ENCODE measurements at regions not wholly inside any gene's neighbourhood (a gene's known extent, or its start where the extent isn't known, plus 50 kb on each side); places are given as distances from the start of the nearest gene placed in this dataset.

- CTCF ChIA-PET, result no interaction called here
- no peaks in the 10 kb centered on the region for H3K27me3 ChIP-seq (replicated peaks; ENCODE audit: insufficient read depth, low read depth, low read length, poor library complexity)
- no peak for DNase-seq (ENCODE audit: low spot score)
- intact Hi-C loops (cut with micrococcal nuclease; ENCODE audit: unreplicated experiment), result no loop called here
- H3K4me3 ChIP-seq (ENCODE audit: low read depth, low read length, poor library complexity, severe bottlenecking), result no peak overlapping the region
- BruUV-seq (replicated peaks), result no TSS peak
- no peaks in the 10 kb centered on the region for H3K36me3 ChIP-seq (ENCODE audit: insufficient read depth, low read length, poor library complexity, severe bottlenecking)
- TF ChIP-seq CTCF (conservative IDR thresholded peaks at IDR 0.05; ENCODE audit: low read depth, low read length) (no peak), EZH2 (IDR thresholded peaks at IDR 0.05; ENCODE audit: borderline replicate concordance, low read depth, low read length, poor library complexity, severe bottlenecking) (no peak)
- H3K27ac ChIP-seq (ENCODE audit: low read depth, low read length, poor library complexity, severe bottlenecking), result no peak overlapping the region
- POLR2A ChIA-PET (ENCODE audit: low non-redundant PET), result no interaction called here
- no peaks in the 10 kb centered on the region for H3K4me1 ChIP-seq (ENCODE audit: insufficient read depth, low read length, poor library complexity, severe bottlenecking)
- H3K9me3 ChIP-seq (ENCODE audit: low read depth, low read length, poor library complexity, severe bottlenecking), result peaks cover 4% of the 10 kb centered on the region
Measured at GRCh38 chr10:64329510-64329909, 808.3 kb downstream of the REEP3 start.

GRCh38 chr10:64332551-64332950 is 811.4 kb downstream of the REEP3 start:
- Histone ChIP-seq H3K4me3 (ENCODE audit: low read depth, low read length, poor library complexity, severe bottlenecking) (no peak overlapping the region), H3K9me3 (ENCODE audit: low read depth, low read length, poor library complexity, severe bottlenecking) (peaks cover under 1% of the 10 kb centered on the region), H3K36me3 (ENCODE audit: insufficient read depth, low read length, poor library complexity, severe bottlenecking) (no peaks in the 10 kb centered on the region), H3K27me3 (replicated peaks; ENCODE audit: insufficient read depth, low read depth, low read length, poor library complexity) (no peaks in the 10 kb centered on the region), H3K27ac (ENCODE audit: low read depth, low read length, poor library complexity, severe bottlenecking) (no peak overlapping the region), H3K4me1 (ENCODE audit: insufficient read depth, low read length, poor library complexity, severe bottlenecking) (no peaks in the 10 kb centered on the region)
- TF ChIP-seq CTCF (conservative IDR thresholded peaks at IDR 0.05; ENCODE audit: low read depth, low read length) (no peak), EZH2 (IDR thresholded peaks at IDR 0.05; ENCODE audit: borderline replicate concordance, low read depth, low read length, poor library complexity, severe bottlenecking) (no peak)
- ChIA-PET CTCF (no interaction called here), POLR2A (ENCODE audit: low non-redundant PET) (no interaction called here)
- intact Hi-C loops (cut with micrococcal nuclease; ENCODE audit: unreplicated experiment), result no loop called here
- DNase-seq (ENCODE audit: low spot score), result no peak
- no TSS peak for BruUV-seq (replicated peaks)

GRCh38 chr10:64334084-64334483 is 812.9 kb downstream of the REEP3 start:
- ChIA-PET CTCF (no interaction called here), POLR2A (ENCODE audit: low non-redundant PET) (no interaction called here)
- Histone ChIP-seq H3K27me3 (replicated peaks; ENCODE audit: insufficient read depth, low read depth, low read length, poor library complexity) (no peaks in the 10 kb centered on the region), H3K4me1 (ENCODE audit: insufficient read depth, low read length, poor library complexity, severe bottlenecking) (no peaks in the 10 kb centered on the region), H3K4me3 (ENCODE audit: low read depth, low read length, poor library complexity, severe bottlenecking) (no peak overlapping the region), H3K9me3 (ENCODE audit: low read depth, low read length, poor library complexity, severe bottlenecking) (no peaks in the 10 kb centered on the region), H3K27ac (ENCODE audit: low read depth, low read length, poor library complexity, severe bottlenecking) (no peak overlapping the region), H3K36me3 (ENCODE audit: insufficient read depth, low read length, poor library complexity, severe bottlenecking) (no peaks in the 10 kb centered on the region)
- no TSS peak for BruUV-seq (replicated peaks)
- intact Hi-C loops (cut with micrococcal nuclease; ENCODE audit: unreplicated experiment), result no loop called here
- no peak for TF ChIP-seq CTCF (conservative IDR thresholded peaks at IDR 0.05; ENCODE audit: low read depth, low read length)
- TF ChIP-seq EZH2 (IDR thresholded peaks at IDR 0.05; ENCODE audit: borderline replicate concordance, low read depth, low read length, poor library complexity, severe bottlenecking), result no peak
- no peak for DNase-seq (ENCODE audit: low spot score)

Data from A673 (cell line).